Endothelial cell of umbilical vein (primary cell): ENCODE measurements at regions not wholly inside any gene's neighbourhood (a gene's known extent, or its start where the extent isn't known, plus 50 kb on each side); places are given as distances from the start of the nearest gene placed in this dataset.

ENCODE experiments used
- EZH2 ChIP-seq: IDR thresholded peaks from 2 replicates; pipeline ENCODE4 v1.6.1; 2012; ENCODE audit warnings: borderline replicate concordance, low read depth, mild to moderate bottlenecking, moderate library complexity, low read length, inconsistent platforms; ENCODE audit not compliant: severe bottlenecking
- JUN ChIP-seq: IDR thresholded peaks from 2 replicates; pipeline ENCODE4 v1.6.1; 2011; ENCODE audit warnings: borderline replicate concordance, low read depth; ENCODE audit not compliant: insufficient read length, insufficient read depth
- MAX ChIP-seq: IDR thresholded peaks from 2 replicates; pipeline ENCODE4 v1.6.1; 2011; ENCODE audit not compliant: insufficient read depth, insufficient read length
- POLR2A ChIP-seq: IDR thresholded peaks from 2 replicates; pipeline ENCODE4 v1.6.1; 2012; ENCODE audit warnings: low read depth, mild to moderate bottlenecking, control low read depth, low read length
- POLR2AphosphoS5 ChIP-seq: IDR thresholded peaks from 2 replicates; pipeline ENCODE4 v1.6.1; 2012; ENCODE audit warnings: low read depth, mild to moderate bottlenecking, control low read depth, low read length, moderate library complexity; ENCODE audit not compliant: insufficient read depth
- TF ChIP-seq, protein P1 (sequence below), 2 donors: IDR thresholded peaks; 1 replicate in 1 of 2; 2 replicates in 1 of 2; pipeline ENCODE4 v1.5.1; 2011; ENCODE audit warnings: low read length in 2 of 2, mild to moderate bottlenecking in 2 of 2, moderate library complexity in 2 of 2, control low read depth in 1 of 2, inconsistent platforms in 1 of 2, low read depth in 1 of 2; ENCODE audit not compliant: insufficient read depth in 1 of 2; ENCODE audit errors: extremely low read depth in 1 of 2

GRCh38 chr10:22058201-22058600 is 54.7 kb upstream of the DNAJC1 start:
- TF ChIP-seq, protein P1, sequence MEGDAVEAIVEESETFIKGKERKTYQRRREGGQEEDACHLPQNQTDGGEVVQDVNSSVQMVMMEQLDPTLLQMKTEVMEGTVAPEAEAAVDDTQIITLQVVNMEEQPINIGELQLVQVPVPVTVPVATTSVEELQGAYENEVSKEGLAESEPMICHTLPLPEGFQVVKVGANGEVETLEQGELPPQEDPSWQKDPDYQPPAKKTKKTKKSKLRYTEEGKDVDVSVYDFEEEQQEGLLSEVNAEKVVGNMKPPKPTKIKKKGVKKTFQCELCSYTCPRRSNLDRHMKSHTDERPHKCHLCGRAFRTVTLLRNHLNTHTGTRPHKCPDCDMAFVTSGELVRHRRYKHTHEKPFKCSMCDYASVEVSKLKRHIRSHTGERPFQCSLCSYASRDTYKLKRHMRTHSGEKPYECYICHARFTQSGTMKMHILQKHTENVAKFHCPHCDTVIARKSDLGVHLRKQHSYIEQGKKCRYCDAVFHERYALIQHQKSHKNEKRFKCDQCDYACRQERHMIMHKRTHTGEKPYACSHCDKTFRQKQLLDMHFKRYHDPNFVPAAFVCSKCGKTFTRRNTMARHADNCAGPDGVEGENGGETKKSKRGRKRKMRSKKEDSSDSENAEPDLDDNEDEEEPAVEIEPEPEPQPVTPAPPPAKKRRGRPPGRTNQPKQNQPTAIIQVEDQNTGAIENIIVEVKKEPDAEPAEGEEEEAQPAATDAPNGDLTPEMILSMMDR (IDR thresholded peaks at IDR 0.05; ENCODE audit: extremely low read depth in 1 of 2, insufficient read depth in 1 of 2, low read depth in 1 of 2, low read length in 2 of 2) = no peak
- no peak for TF ChIP-seq POLR2A
- TF ChIP-seq EZH2 = no peak
- TF ChIP-seq POLR2AphosphoS5 = no peak
- no peak for TF ChIP-seq MAX
- no peak for TF ChIP-seq JUN
